ENCODE measurements at regions not wholly inside any gene's neighbourhood (a gene's known extent, or its start where the extent isn't known, plus 50 kb on each side); places are given as distances from the start of the nearest gene placed in this dataset.

DNA sequence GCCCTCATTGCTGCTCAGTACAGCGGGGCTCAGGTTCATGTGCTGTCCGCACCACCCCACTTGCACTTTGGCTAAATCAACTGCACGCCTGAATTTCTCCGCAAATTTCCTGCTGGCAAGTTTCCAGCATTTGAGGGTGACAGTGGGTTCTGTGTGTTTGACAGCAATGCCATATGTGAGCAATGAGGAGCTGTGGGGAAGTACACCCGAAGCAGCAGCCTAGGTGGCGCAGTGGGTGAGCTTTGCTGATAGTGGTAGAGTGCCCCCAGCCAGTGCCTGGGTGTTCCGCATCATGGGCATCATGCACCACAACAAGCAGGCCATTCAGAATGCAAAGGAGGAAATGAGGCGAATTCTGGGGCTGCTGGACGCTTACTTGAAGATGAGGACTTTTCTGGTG lies 103.9 kb upstream of the POT1 start:
- Histone ChIP-seq H3K9me3 (no peaks in the 10 kb centered on the region), H3K4me1 (no peaks in the 10 kb centered on the region), H3K27me3 (no peaks in the 10 kb centered on the region), H3K36me3 (no peaks in the 10 kb centered on the region), H3K4me3 (no peak overlapping the region), H3K27ac (no peak overlapping the region)
- TF ChIP-seq, protein P1, sequence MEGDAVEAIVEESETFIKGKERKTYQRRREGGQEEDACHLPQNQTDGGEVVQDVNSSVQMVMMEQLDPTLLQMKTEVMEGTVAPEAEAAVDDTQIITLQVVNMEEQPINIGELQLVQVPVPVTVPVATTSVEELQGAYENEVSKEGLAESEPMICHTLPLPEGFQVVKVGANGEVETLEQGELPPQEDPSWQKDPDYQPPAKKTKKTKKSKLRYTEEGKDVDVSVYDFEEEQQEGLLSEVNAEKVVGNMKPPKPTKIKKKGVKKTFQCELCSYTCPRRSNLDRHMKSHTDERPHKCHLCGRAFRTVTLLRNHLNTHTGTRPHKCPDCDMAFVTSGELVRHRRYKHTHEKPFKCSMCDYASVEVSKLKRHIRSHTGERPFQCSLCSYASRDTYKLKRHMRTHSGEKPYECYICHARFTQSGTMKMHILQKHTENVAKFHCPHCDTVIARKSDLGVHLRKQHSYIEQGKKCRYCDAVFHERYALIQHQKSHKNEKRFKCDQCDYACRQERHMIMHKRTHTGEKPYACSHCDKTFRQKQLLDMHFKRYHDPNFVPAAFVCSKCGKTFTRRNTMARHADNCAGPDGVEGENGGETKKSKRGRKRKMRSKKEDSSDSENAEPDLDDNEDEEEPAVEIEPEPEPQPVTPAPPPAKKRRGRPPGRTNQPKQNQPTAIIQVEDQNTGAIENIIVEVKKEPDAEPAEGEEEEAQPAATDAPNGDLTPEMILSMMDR (IDR thresholded peaks at IDR 0.05), result no peak
- ATAC-seq, result no peak
- 82 to 88% methylated on average over 9 of the region's 9 CpGs for WGBS, 2 donors
- intact Hi-C loops (cut with DNase I), result no loop called here
- no peak for DNase-seq

- H3K27ac ChIP-seq, result no peak overlapping the region
- no peaks in the 10 kb centered on the region for H3K4me1 ChIP-seq
- intact Hi-C loops (cut with DNase I), result no loop called here
- no peaks in the 10 kb centered on the region for H3K9me3 ChIP-seq
- no peaks in the 10 kb centered on the region for H3K27me3 ChIP-seq
- 59 to 70% methylated on average over 4 of the region's 4 CpGs for WGBS, 2 donors
- ATAC-seq, result no peak
- TF ChIP-seq, protein P1 (IDR thresholded peaks at IDR 0.05), result no peak
- DNase-seq, result no peak
- H3K36me3 ChIP-seq, result no peaks in the 10 kb centered on the region
- no peak overlapping the region for H3K4me3 ChIP-seq
These were observed 103.3 kb upstream of the POT1 start for GRCh38 chr7:125032943-125033342.

- TF ChIP-seq, protein P1 (IDR thresholded peaks at IDR 0.05), result no peak
- Histone ChIP-seq H3K27me3 (no peaks in the 10 kb centered on the region), H3K36me3 (no peaks in the 10 kb centered on the region), H3K4me1 (no peaks in the 10 kb centered on the region), H3K4me3 (no peak overlapping the region), H3K27ac (no peak overlapping the region), H3K9me3 (no peaks in the 10 kb centered on the region)
- 81 to 83% methylated on average over 4 of the region's 4 CpGs for WGBS, 2 donors
- DNase-seq, result no peak
- intact Hi-C loops (cut with DNase I), result no loop called here
- ATAC-seq, result no peak
These were observed 101.2 kb upstream of the POT1 start for GRCh38 chr7:125030756-125031387.

- DNase-seq, result no peak
- no peak overlapping the region for H3K4me3 ChIP-seq
- WGBS, 2 donors, result 80% methylated on average over 1 of the region's 1 CpG
- no peaks in the 10 kb centered on the region for H3K36me3 ChIP-seq
- H3K4me1 ChIP-seq, result no peaks in the 10 kb centered on the region
- H3K9me3 ChIP-seq, result no peaks in the 10 kb centered on the region
- H3K27me3 ChIP-seq, result no peaks in the 10 kb centered on the region
- no peak for ATAC-seq
- no peak overlapping the region for H3K27ac ChIP-seq
- intact Hi-C loops (cut with DNase I), result no loop called here
- TF ChIP-seq, protein P1 (IDR thresholded peaks at IDR 0.05), result no peak
These were observed 96.0 kb upstream of the POT1 start for GRCh38 chr7:125025620-125026019.

All from heart right ventricle (tissue), 16 donors.